ENCODE measurements at regions not wholly inside any gene's neighbourhood (a gene's known extent, or its start where the extent isn't known, plus 50 kb on each side); places are given as distances from the start of the nearest gene placed in this dataset.
"Not testable (repeated sequence)": the region's sequence is repeated elsewhere in the genome, so short reads cannot be mapped to it uniquely, and the experiment has no call there.

DNA sequence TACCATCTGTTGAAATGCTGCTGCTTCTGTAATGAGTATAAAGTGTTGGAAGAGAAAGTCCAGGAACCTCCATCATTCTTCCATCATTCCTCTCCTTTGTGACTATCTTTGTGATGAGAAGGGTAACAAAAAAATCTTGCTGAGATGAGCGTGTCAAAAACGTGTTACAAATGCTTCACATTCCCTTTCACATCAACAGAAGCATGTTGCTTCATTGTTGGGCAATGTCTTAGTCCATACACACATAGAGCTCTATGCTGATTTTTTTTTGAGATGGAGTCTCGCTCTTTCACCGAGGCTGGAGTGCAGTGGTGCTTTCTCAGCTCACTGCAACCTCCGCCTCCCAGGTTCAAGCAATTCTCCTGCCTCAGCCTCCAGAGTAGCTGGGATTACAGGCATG lies 114.1 kb upstream of the ESR1 start:
- no peak overlapping the region for H3K4me2 ChIP-seq (ENCODE audit: insufficient read depth, low read length)
- no peaks in the 10 kb centered on the region for H3K36me3 ChIP-seq (ENCODE audit: insufficient read depth, low read length)
- H3K4me1 ChIP-seq (ENCODE audit: insufficient read depth, low read length) = no peaks in the 10 kb centered on the region
- no peak for DNase-seq
- no peaks in the 10 kb centered on the region for H3K79me2 ChIP-seq (ENCODE audit: insufficient read depth, low read length)
- no peaks in the 10 kb centered on the region for H3K9me3 ChIP-seq (ENCODE audit: insufficient read depth, low read length, severe bottlenecking)
- no peak overlapping the region for H3K4me3 ChIP-seq (ENCODE audit: low read depth in 1 of 2, low read length in 2 of 2)
- H3K27ac ChIP-seq (ENCODE audit: low read length) = no peak overlapping the region
- no peaks in the 10 kb centered on the region for H4K20me1 ChIP-seq (ENCODE audit: insufficient read depth, low read length)
- no peak overlapping the region for H2AFZ ChIP-seq (ENCODE audit: low read depth, low read length)
- ATAC-seq (ENCODE audit: insufficient read depth, low read depth) = no peak
- no peaks in the 10 kb centered on the region for H3K27me3 ChIP-seq (ENCODE audit: insufficient read depth, low read length, poor library complexity)
- TF ChIP-seq, protein P1, sequence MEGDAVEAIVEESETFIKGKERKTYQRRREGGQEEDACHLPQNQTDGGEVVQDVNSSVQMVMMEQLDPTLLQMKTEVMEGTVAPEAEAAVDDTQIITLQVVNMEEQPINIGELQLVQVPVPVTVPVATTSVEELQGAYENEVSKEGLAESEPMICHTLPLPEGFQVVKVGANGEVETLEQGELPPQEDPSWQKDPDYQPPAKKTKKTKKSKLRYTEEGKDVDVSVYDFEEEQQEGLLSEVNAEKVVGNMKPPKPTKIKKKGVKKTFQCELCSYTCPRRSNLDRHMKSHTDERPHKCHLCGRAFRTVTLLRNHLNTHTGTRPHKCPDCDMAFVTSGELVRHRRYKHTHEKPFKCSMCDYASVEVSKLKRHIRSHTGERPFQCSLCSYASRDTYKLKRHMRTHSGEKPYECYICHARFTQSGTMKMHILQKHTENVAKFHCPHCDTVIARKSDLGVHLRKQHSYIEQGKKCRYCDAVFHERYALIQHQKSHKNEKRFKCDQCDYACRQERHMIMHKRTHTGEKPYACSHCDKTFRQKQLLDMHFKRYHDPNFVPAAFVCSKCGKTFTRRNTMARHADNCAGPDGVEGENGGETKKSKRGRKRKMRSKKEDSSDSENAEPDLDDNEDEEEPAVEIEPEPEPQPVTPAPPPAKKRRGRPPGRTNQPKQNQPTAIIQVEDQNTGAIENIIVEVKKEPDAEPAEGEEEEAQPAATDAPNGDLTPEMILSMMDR (IDR thresholded peaks at IDR 0.05; ENCODE audit: borderline replicate concordance, extremely low read depth, low read length, poor library complexity, severe bottlenecking) = no peak
- H3K9ac ChIP-seq (ENCODE audit: low read depth, low read length) = no peak overlapping the region

GRCh38 chr6:151695156-151695555 lies 112.3 kb upstream of the ESR1 start:
- Histone ChIP-seq H2AFZ (ENCODE audit: low read depth, low read length) (no peak overlapping the region), H3K36me3 (ENCODE audit: insufficient read depth, low read length) (no peaks in the 10 kb centered on the region), H3K27me3 (ENCODE audit: insufficient read depth, low read length, poor library complexity) (no peaks in the 10 kb centered on the region), H3K4me2 (ENCODE audit: insufficient read depth, low read length) (no peak overlapping the region), H3K79me2 (ENCODE audit: insufficient read depth, low read length) (no peaks in the 10 kb centered on the region), H3K4me3 (ENCODE audit: low read depth in 1 of 2, low read length in 2 of 2) (no peak overlapping the region), H3K4me1 (ENCODE audit: insufficient read depth, low read length) (no peaks in the 10 kb centered on the region), H3K9ac (ENCODE audit: low read depth, low read length) (no peak overlapping the region), H4K20me1 (ENCODE audit: insufficient read depth, low read length) (no peaks in the 10 kb centered on the region), H3K27ac (ENCODE audit: low read length) (no peak overlapping the region), H3K9me3 (ENCODE audit: insufficient read depth, low read length, severe bottlenecking) (no peaks in the 10 kb centered on the region)
- ATAC-seq (ENCODE audit: insufficient read depth, low read depth) (no peak), DNase-seq (no peak)
- TF ChIP-seq, protein P1 (IDR thresholded peaks at IDR 0.05; ENCODE audit: borderline replicate concordance, extremely low read depth, low read length, poor library complexity, severe bottlenecking) = no peak
- TF ChIP-seq EZH2 (IDR thresholded peaks at IDR 0.05; ENCODE audit: borderline replicate concordance, low read depth, low read length, severe bottlenecking) = no peak

GRCh38 chr6:151696302-151696701 lies 111.2 kb upstream of the ESR1 start:
- ATAC-seq (ENCODE audit: insufficient read depth, low read depth); DNase-seq; H3K4me3 ChIP-seq (ENCODE audit: low read depth in 1 of 2, low read length in 2 of 2); H3K27me3 ChIP-seq (ENCODE audit: insufficient read depth, low read length, poor library complexity); H3K9ac ChIP-seq (ENCODE audit: low read depth, low read length); H3K79me2 ChIP-seq (ENCODE audit: insufficient read depth, low read length); H3K4me2 ChIP-seq (ENCODE audit: insufficient read depth, low read length); H3K27ac ChIP-seq (ENCODE audit: low read length); H3K9me3 ChIP-seq (ENCODE audit: insufficient read depth, low read length, severe bottlenecking); H4K20me1 ChIP-seq (ENCODE audit: insufficient read depth, low read length); H2AFZ ChIP-seq (ENCODE audit: low read depth, low read length); H3K4me1 ChIP-seq (ENCODE audit: insufficient read depth, low read length); H3K36me3 ChIP-seq (ENCODE audit: insufficient read depth, low read length): not testable (repeated sequence)

DNA sequence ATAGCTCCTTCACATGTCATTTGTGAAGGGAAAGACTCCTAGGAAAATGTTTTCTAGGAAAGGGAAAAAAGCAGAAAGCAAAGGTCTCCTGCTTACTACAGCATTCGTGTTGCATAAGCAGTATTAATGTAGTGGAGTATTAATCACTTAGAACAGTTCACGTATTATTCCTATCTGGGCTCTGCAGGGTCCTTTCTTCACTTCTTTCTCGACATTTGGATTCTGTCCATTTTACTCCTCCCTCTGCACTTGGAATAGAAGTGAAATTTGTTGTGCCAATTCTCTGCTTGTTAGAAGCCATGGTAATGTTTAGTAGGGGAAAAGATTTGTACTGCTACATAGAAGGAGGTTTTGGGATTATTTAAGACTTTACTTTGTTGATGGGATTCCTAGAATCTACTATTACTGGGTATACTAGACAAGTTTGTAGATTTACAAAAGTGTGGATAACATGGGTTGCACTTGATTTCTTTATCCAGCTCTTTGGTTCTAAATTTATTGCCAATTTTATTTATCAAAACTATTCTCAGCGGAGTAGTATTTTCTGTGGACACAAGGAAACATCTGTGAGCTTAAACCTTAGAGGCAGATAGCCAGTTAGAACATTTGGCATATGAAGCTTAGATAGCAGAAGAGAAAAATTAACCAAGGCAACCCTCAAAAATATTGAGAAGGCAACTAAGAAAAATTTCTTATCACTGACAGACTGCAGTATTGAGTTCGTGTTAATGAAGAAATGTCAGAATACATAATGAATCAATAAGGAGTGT lies 108.4 kb upstream of the ESR1 start:
- no peak overlapping the region for H3K27ac ChIP-seq (ENCODE audit: low read length)
- TF ChIP-seq, protein P1 (IDR thresholded peaks at IDR 0.05; ENCODE audit: borderline replicate concordance, extremely low read depth, low read length, poor library complexity, severe bottlenecking) = no peak
- no peak for TF ChIP-seq EZH2 (IDR thresholded peaks at IDR 0.05; ENCODE audit: borderline replicate concordance, low read depth, low read length, severe bottlenecking)
- no peaks in the 10 kb centered on the region for H3K79me2 ChIP-seq (ENCODE audit: insufficient read depth, low read length)

More for the DNA sequence above, 108.4 kb upstream of the ESR1 start:
- DNase-seq = no peak
- Histone ChIP-seq H3K4me2 (ENCODE audit: insufficient read depth, low read length) (no peak overlapping the region), H3K4me3 (ENCODE audit: low read depth in 1 of 2, low read length in 2 of 2) (no peak overlapping the region), H3K27me3 (ENCODE audit: insufficient read depth, low read length, poor library complexity) (no peaks in the 10 kb centered on the region), H3K9ac (ENCODE audit: low read depth, low read length) (no peak overlapping the region), H3K9me3 (ENCODE audit: insufficient read depth, low read length, severe bottlenecking) (no peaks in the 10 kb centered on the region), H4K20me1 (ENCODE audit: insufficient read depth, low read length) (no peaks in the 10 kb centered on the region), H2AFZ (ENCODE audit: low read depth, low read length) (no peak overlapping the region), H3K36me3 (ENCODE audit: insufficient read depth, low read length) (no peaks in the 10 kb centered on the region), H3K4me1 (ENCODE audit: insufficient read depth, low read length) (no peaks in the 10 kb centered on the region)
- ATAC-seq (ENCODE audit: insufficient read depth, low read depth) = no peak

All from DND-41 (cell line).